Central memory CD8-positive, alpha-beta T cell (primary cell): ENCODE measurements at regions not wholly inside any gene's neighbourhood (a gene's known extent, or its start where the extent isn't known, plus 50 kb on each side); places are given as distances from the start of the nearest gene placed in this dataset.
"Not testable (repeated sequence)": the region's sequence is repeated elsewhere in the genome, so short reads cannot be mapped to it uniquely, and the experiment has no call there.

ENCODE experiments used
- ATAC-seq: fragments of 150-1000 bp; cut with Tn5 transposase; replicated peaks from 2 replicates; pipeline ENCODE4 v1.10.0; 2022; ENCODE audit warnings: mild to moderate bottlenecking, moderate FRiP score, moderate number of reproducible peaks; ENCODE audit not compliant: poor library complexity, severe bottlenecking; ENCODE audit errors: extremely low read depth
- DNase-seq, 2 donors: peaks; one replicate each; pipeline ENCODE4 v3.0.0; 2021; ENCODE audit warnings: low spot score in 2 of 2
- H3K27ac Mint-ChIP-seq: one replicate; pipeline ENCODE4 v1.8.0; 2022; ENCODE audit warnings: low read depth, mild to moderate bottlenecking, moderate library complexity, mixed read lengths
- H3K27me3 Mint-ChIP-seq: one replicate; pipeline ENCODE4 v1.8.0; 2022; ENCODE audit warnings: mixed read lengths
- H3K36me3 Mint-ChIP-seq: one replicate; pipeline ENCODE4 v1.8.0; 2022; ENCODE audit warnings: mild to moderate bottlenecking, moderate library complexity, mixed read lengths; ENCODE audit not compliant: insufficient read depth
- H3K4me1 Mint-ChIP-seq: one replicate; pipeline ENCODE4 v1.8.0; 2022; ENCODE audit warnings: mixed read lengths
- H3K4me3 Mint-ChIP-seq: one replicate; pipeline ENCODE4 v1.8.0; 2022; ENCODE audit warnings: mild to moderate bottlenecking, moderate library complexity, mixed read lengths
- H3K9me3 Mint-ChIP-seq: one replicate; pipeline ENCODE4 v1.8.0; 2022; ENCODE audit warnings: mixed read lengths

- Mint-ChIP-seq H3K27me3 (peaks cover 17% of the 10 kb centered on the region), H3K27ac (no peak overlapping the region), H3K4me3 (no peak overlapping the region), H3K4me1 (no peaks in the 10 kb centered on the region), H3K9me3 (no peaks in the 10 kb centered on the region), H3K36me3 (no peaks in the 10 kb centered on the region)
- DNase-seq, result no peak
- no peak for ATAC-seq
Observed at GRCh38 chr9:3743901-3744413, 218.2 kb upstream of the RFX3 start.

- ATAC-seq, result no peak
- H3K9me3 Mint-ChIP-seq, result no peaks in the 10 kb centered on the region
- H3K27ac Mint-ChIP-seq, result no peak overlapping the region
- H3K27me3 Mint-ChIP-seq, result peaks cover 10% of the 10 kb centered on the region
- DNase-seq, result no peak
- no peaks in the 10 kb centered on the region for H3K4me1 Mint-ChIP-seq
- no peak overlapping the region for H3K4me3 Mint-ChIP-seq
- H3K36me3 Mint-ChIP-seq, result no peaks in the 10 kb centered on the region
Observed at GRCh38 chr9:3742586-3742985, 216.8 kb upstream of the RFX3 start.

GRCh38 chr9:3741729-3742128, 215.9 kb upstream of the RFX3 start:
- Mint-ChIP-seq H3K4me3 (no peak overlapping the region), H3K4me1 (no peaks in the 10 kb centered on the region), H3K9me3 (no peaks in the 10 kb centered on the region), H3K27me3 (peaks cover 10% of the 10 kb centered on the region), H3K27ac (no peak overlapping the region), H3K36me3 (no peaks in the 10 kb centered on the region)
- ATAC-seq, result no peak
- DNase-seq, result no peak

- Mint-ChIP-seq H3K9me3 (no peaks in the 10 kb centered on the region), H3K27me3 (peaks cover 10% of the 10 kb centered on the region), H3K4me3 (no peak overlapping the region), H3K27ac (no peak overlapping the region), H3K4me1 (no peaks in the 10 kb centered on the region), H3K36me3 (no peaks in the 10 kb centered on the region)
- ATAC-seq, result no peak
- no peak for DNase-seq
Observed at GRCh38 chr9:3740690-3741419, 215.1 kb upstream of the RFX3 start.

GRCh38 chr9:3736161-3736560, 210.4 kb upstream of the RFX3 start:
- Mint-ChIP-seq H3K4me1 (no peaks in the 10 kb centered on the region), H3K36me3 (no peaks in the 10 kb centered on the region), H3K4me3 (no peak overlapping the region), H3K27me3 (no peaks in the 10 kb centered on the region), H3K27ac (no peak overlapping the region), H3K9me3 (no peaks in the 10 kb centered on the region)
- ATAC-seq (no peak), DNase-seq (no peak)

GRCh38 chr9:3735251-3735650, 209.4 kb upstream of the RFX3 start:
- no peaks in the 10 kb centered on the region for H3K27me3 Mint-ChIP-seq

GRCh38 chr9:3733527-3734262, 207.9 kb upstream of the RFX3 start:
- not testable (repeated sequence) for H3K4me1 Mint-ChIP-seq, H3K36me3 Mint-ChIP-seq, H3K4me3 Mint-ChIP-seq, H3K27ac Mint-ChIP-seq, ATAC-seq, H3K9me3 Mint-ChIP-seq, H3K27me3 Mint-ChIP-seq, DNase-seq

More at GRCh38 chr9:3735251-3735650, 209.4 kb upstream of the RFX3 start:
- H3K4me3 Mint-ChIP-seq, result no peak overlapping the region
- no peaks in the 10 kb centered on the region for H3K36me3 Mint-ChIP-seq
- DNase-seq (no peak), ATAC-seq (no peak)
- no peaks in the 10 kb centered on the region for H3K9me3 Mint-ChIP-seq
- peaks cover 4% of the 10 kb centered on the region for H3K4me1 Mint-ChIP-seq
- no peak overlapping the region for H3K27ac Mint-ChIP-seq

- Mint-ChIP-seq H3K36me3 (no peaks in the 10 kb centered on the region), H3K27me3 (no peaks in the 10 kb centered on the region), H3K27ac (no peak overlapping the region), H3K4me1 (peaks cover 6% of the 10 kb centered on the region), H3K9me3 (no peaks in the 10 kb centered on the region), H3K4me3 (no peak overlapping the region)
- ATAC-seq, result no peak
- DNase-seq, result no peak
Observed at GRCh38 chr9:3733039-3733408, 207.2 kb upstream of the RFX3 start.

GRCh38 chr9:3732077-3733038, 206.6 kb upstream of the RFX3 start:
- H3K9me3 Mint-ChIP-seq, result no peaks in the 10 kb centered on the region
- H3K4me3 Mint-ChIP-seq, result no peak overlapping the region
- no peaks in the 10 kb centered on the region for H3K27me3 Mint-ChIP-seq
- no peak overlapping the region for H3K27ac Mint-ChIP-seq
- ATAC-seq (peak; percentile 76), DNase-seq (no peak)
- peaks cover 6% of the 10 kb centered on the region for H3K4me1 Mint-ChIP-seq
- no peaks in the 10 kb centered on the region for H3K36me3 Mint-ChIP-seq

GRCh38 chr9:3730511-3730922, 204.7 kb upstream of the RFX3 start:
- Mint-ChIP-seq H3K4me1 (peaks cover 6% of the 10 kb centered on the region), H3K4me3 (no peak overlapping the region), H3K9me3 (no peaks in the 10 kb centered on the region), H3K27me3 (no peaks in the 10 kb centered on the region), H3K36me3 (no peaks in the 10 kb centered on the region), H3K27ac (peak overlapping the region; percentile 67)
- DNase-seq, result no peak
- no peak for ATAC-seq

- DNase-seq, result no peak
- H3K4me3 Mint-ChIP-seq, result no peak overlapping the region
- no peak for ATAC-seq
- no peaks in the 10 kb centered on the region for H3K9me3 Mint-ChIP-seq
- no peaks in the 10 kb centered on the region for H3K4me1 Mint-ChIP-seq
- H3K27ac Mint-ChIP-seq, result no peak overlapping the region
- no peaks in the 10 kb centered on the region for H3K36me3 Mint-ChIP-seq
- H3K27me3 Mint-ChIP-seq, result peaks cover 7% of the 10 kb centered on the region
Observed at GRCh38 chr9:3721096-3721495, 195.3 kb upstream of the RFX3 start.

- no peak overlapping the region for H3K27ac Mint-ChIP-seq
- peaks cover 25% of the 10 kb centered on the region for H3K27me3 Mint-ChIP-seq
- H3K4me3 Mint-ChIP-seq, result no peak overlapping the region
- ATAC-seq (no peak), DNase-seq (no peak)
- H3K9me3 Mint-ChIP-seq, result no peaks in the 10 kb centered on the region
- H3K36me3 Mint-ChIP-seq, result no peaks in the 10 kb centered on the region
- H3K4me1 Mint-ChIP-seq, result no peaks in the 10 kb centered on the region
Observed at GRCh38 chr9:3719286-3719685, 193.5 kb upstream of the RFX3 start.
